ENCODE measurements at regions not wholly inside any gene's neighbourhood (a gene's known extent, or its start where the extent isn't known, plus 50 kb on each side); places are given as distances from the start of the nearest gene placed in this dataset.

DNA sequence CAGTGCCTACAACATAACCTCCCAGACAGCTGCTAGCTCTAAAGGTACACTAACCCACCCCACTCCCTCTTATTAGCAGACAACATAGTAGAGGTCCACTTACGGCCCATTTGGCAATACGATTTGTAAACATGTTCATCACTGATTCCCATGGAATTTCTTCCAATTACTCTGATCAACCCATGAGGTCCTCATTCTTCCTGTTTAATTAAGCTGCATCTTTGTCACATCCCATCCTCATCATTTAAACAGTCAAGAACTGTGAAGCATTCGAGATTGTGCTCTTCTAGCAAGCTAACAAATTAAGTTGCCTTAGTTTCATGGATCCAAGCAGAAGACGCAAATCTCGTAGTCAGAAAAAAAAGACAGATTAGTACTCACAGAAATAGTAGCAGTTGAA, 622.2 kb upstream of the VSTM2A start:
- no peak for TF ChIP-seq POLR2A (IDR thresholded peaks at IDR 0.05; ENCODE audit: low read length)
- TF ChIP-seq GATA1 (IDR thresholded peaks at IDR 0.05; ENCODE audit: low read depth, low read length) = no peak
